ENCODE measurements at regions not wholly inside any gene's neighbourhood (a gene's known extent, or its start where the extent isn't known, plus 50 kb on each side); places are given as distances from the start of the nearest gene placed in this dataset.

- no peak for DNase-seq
Observed at GRCh38 chr2:240324312-240325015, 111.0 kb upstream of the GPC1 start.

DNA sequence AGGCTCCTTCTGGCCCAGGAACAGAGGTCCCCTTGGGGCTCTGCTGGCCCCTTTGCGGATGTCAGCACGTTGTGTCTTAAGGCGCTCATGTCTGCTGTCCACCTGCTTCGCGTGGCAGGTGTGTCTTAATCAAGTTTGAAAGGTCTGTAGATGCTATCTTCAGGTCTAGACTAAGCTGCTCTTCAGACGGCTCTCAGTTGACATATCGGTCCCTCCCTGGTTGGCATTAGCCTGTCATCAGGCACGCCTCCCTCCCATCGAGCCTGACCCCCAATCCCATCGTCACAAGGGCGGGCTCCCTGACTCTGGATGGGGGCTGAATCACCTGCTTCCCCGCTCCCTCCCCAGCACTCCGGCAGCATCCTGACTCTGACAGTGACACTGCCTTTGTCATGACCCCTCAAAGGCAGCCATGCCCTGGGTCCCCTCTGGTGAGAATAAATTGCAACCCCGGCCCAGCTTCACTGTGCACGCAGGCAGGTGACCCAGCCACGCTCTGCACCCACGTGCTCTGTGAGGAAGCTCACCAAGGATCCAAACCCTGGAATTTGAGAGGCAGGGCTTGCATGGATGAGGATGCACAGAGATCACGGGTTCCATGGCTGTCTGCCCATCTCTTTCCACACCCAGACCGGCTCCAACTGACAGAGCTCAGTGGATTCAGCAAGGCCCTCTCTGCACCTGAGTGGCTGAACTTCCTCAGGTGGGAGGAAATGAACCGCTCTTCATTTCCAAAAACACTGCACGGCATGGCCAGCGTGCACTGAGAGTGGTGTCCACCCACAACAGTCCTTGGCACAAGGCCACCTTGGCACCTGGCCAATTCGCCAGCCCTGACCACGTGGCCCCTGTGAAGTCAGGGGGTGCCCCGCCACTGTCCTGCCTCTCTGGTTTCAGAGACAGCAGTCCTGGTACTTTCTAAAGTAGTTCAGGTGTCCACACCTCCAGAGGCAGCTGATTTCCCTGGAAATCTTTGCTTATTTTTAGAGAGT is 110.2 kb upstream of the GPC1 start:
- no peak for DNase-seq

DNA sequence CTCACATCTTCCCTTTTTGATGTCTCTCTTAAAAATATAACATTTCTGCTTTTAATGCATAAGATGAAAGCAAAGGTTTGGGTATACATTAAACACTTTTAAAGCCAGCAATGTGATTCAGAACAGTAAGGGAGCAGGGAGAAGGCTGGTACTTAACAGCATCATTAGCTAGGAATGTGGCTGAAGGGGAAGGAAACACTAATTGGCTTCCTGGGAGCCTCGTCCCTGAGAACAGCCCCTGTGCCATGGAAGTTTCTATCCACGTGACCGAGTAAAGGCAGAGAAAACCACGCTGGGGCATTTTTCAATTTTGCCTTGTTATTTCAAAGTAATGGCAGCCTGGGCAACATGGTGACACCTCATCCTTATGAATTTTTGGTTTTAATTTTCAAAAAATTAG is 109.2 kb upstream of the GPC1 start:
- DNase-seq, result no peak

DNA sequence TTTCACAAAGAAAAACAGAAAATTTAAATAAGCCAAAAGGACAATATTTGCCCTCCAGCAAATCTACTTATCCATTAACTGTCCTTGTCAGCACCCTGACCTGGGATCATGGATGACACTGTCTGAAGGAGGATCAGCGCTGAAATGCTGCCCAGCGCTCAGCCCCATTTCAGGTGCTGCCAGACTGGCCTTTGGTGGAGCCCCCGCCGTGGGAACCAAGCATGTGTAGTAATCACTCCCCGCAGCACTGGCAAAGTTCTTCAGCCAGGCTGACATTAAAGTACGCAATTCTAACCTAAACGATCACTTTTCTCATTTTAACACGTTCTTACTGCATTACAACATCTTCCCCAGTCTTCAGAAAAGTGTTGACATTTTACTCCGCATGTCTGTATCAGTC is 108.6 kb upstream of the GPC1 start:
- DNase-seq, result no peak

- no peak for DNase-seq
Observed at GRCh38 chr2:240327566-240327965, 107.9 kb upstream of the GPC1 start.

- DNase-seq, result no peak
Observed at GRCh38 chr2:240328526-240328925, 106.9 kb upstream of the GPC1 start.

- DNase-seq, result no peak
Observed at GRCh38 chr2:240329116-240329665, 106.3 kb upstream of the GPC1 start.

- no peak for DNase-seq
Observed at GRCh38 chr2:240329778-240330177, 105.7 kb upstream of the GPC1 start.

GRCh38 chr2:240333985-240334384 is 101.5 kb upstream of the GPC1 start:
- DNase-seq, result no peak

GRCh38 chr2:240335061-240335460 is 100.4 kb upstream of the GPC1 start:
- DNase-seq, result no peak

GRCh38 chr2:240336820-240337427 is 98.5 kb upstream of the GPC1 start:
- no peak for DNase-seq

DNA sequence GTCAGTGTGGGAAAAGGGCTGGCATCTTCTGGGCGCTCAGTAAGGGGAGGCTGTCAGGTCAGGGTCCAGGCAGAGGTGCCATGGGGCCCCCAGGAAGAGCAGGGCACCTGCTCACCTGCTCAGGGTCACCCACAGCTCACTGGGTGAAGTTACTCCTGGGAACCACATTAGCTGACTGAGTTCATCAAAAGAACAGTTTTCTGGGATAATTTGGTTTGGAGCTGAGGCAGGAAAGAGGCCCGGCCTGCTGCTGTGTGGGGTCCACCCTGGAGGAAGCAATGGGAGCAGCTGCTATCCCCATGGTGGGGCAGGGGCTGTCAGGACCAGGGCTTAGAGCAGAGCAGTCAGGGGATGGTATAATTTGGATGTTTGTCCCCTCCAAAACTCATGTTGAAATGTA is 97.2 kb upstream of the GPC1 start:
- DNase-seq, result no peak

DNA sequence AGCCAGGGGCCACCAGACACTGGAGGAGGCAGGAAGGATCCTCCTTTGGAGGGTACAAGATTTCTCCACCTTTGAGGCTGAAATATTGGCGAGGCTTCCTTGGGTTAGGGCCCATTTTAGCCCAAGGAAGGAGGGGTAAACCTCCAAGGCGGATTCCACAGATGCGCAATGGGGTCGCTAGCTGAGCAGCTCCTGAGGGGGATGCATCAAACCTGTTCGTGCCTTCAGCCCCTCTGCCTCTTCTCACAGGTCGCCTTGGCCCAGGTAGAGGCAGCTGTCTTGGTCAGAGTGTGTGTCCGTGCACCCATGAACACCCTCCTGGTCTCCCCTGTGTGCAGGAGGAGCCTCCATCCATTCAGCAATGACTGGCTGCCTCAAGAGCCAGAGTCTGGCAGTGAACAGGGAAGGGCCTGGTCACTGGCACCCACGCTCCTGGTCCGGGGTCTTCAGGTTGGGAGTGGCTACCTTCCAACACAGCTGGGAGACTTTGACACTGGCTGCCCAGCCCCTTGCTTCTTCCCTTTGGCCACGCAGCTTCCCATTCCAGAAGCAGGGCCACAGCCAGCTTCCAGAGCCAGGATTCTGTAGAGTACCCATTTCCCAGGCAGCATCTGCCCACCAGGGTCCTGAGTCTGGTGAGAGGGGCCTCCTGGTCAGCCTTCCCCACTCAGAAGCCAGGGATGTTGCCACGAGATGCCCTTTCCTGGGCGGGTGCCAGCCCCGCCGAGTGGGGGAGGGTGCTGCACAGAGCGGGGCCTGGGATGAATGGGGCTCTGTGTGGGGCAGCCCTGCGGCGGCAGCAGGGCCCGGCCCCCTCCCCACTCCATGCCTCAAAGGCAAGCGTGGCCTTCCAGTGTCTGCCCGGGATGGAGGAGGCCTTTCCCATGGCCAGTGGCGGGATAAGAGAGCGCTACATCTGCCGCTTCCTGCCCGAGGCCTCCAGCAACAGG is 95.8 kb upstream of the GPC1 start:
- no peak for DNase-seq

DNA sequence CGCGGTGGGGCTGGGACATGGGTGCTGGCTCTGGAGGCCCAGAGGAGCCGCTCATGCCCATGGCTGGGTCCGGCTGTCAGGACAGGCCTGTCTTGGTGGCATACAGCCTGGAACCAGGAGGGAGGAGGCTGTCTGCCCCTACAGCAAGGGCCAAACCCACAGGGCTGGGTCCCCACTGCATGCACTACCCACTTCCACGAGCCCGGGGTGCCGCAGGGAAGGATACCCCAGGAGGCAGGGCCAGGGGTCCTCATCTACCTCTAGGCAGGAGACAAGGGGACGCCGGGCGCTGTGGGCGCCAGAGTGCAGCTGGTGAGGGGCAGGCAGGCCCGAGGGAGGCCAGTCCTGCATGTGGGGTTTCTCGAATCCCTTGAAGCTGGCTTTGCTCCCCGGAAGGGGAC is 95.1 kb upstream of the GPC1 start:
- no peak for DNase-seq

DNA sequence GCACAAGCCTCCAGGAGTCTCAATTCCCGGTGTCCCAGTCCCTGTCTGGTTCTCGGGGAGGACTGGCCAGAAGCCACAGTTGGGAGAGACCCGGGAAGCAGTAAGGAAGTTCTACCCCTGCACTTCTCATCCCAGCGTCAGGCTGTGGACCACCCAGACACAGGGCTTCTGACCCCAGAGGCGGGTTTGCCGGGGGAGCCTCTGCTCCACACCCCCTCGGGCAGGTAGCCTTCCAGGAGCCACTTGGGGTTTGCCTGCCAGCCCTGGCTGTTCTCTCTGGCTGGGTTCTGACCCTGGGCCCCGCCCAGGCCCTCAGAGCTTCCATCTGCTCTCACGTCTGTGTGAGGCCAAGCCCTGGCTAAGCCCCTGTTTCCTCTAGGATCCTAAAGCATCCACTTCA is 94.4 kb upstream of the GPC1 start:
- no peak for DNase-seq

DNA sequence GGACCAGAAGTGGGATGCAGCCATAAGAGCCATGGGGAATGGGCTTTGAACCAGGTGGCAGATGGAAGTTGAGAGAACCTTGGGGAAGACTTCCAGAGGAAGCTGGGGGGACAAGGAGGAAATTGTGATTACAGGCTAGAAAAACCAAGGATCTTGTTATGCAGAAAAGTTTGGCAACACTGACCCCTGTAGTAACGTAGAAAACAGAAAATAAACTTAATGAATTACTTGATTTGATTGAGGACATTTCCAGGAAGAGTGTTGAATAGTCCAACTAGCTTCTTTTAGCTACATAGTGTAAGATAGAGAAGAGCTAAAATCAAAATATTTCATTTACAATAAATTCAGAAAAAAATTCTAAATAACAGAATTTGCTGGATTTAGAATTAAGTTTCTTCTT is 91.9 kb upstream of the GPC1 start:
- no peak for DNase-seq

DNA sequence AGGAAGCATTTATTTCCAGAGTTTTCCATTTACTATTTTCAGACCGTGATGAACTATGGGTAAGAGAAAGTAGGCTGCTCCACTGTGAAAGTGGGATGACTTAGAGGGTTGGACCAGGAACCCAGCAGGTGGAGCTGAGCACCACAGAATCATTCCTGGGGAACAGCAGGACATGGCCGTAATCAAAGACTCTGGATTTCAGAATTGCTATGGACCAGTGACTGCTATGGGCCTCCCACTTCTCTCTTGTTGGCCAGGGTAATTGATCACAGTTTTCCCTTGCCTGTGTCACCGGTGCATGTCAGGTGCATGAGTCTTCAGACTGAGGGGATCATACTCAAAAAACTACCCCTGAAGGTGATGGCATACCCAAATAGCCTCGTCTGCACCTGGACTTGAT is 90.6 kb upstream of the GPC1 start:
- DNase-seq, result no peak

DNA sequence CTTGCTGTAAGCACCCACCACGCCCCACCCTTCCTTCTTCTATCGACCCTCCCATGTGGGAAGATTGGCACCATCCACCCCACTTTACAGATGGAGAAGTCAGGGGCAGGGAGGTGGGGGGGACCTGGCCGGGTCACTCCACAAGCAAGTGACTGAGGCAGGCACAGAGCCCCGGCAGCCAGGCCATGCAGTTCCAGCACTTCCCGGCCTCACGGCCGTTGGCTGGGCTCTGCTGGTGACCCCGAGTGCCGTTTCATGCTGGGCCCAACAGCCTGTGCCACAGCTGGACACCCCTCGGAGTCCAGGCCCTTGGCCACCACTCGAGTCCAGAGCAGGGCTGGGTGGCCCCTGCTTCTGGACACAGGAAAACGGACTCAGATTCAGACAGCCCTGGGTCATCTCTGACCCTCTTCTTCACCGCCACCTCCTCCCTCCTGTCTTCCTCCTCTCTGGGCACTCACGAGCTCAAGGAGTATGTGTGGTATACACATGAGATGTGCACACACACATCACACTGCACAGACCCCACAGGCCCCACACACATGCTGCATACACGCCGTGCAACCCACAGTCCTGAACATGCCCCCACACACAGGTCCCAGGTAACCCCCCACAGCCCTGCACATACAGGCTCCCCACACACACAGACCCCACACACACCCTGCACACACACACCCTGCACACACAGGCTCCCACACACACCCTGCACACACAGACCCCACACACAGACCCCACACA is 89.3 kb upstream of the GPC1 start:
- DNase-seq, result no peak

DNA sequence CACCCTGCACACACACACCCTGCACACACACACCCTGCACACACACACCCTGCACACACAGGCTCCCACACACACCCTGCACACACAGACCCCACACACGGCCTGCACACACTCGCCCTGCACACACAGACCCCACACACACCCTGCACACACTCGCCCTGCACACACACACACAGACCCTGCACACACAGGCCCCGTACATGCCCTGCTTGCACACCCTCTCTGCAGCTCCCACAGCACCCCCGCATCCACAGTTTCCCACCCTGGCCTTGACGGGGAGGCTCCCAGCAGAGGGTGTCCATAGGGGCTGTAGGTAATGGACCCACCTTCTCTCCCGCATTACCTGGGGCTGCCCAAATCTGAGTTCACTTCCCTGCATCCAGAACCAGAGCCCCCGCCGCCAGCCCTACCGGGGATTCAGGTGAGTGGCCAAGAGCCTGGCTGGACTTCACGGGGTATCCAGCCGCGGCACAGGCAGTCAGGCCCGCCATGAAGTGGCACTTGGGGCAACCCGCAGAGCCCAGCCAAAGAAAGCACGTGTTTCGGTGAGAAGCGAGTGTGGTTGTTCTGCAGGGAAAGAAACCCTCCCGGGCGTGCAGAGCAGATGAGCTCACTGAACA is 88.6 kb upstream of the GPC1 start:
- no peak for DNase-seq

DNA sequence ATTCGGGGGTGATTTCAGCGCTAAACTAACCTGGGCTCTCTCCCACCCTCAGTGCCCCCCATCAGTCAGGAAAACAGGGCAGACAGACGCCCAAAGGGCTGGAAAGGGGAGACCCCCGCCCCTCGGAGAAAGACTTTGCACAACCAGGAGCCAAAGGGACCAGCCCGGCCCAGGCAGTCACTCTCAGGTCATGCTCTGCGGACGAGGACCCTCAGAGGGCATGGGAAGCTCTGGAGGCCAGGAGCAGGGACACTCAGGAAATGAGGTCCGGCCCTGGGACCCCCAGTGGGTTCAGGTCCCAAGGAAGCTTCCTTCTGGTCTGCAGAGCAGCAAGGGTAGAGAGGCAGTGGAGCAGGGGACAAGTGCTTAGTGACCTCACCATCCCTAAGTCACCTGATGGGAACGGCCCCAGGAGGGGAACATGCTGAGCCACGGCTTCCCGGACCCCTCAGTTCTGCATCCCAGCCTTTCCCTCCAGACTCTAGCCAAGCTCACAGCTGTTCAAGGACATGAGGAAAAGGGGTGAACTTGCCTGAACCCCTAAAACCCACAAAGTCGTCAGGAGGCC is 88.0 kb upstream of the GPC1 start:
- no peak for DNase-seq
